Hepatocyte (in vitro differentiated cells): ENCODE measurements at regions not wholly inside any gene's neighbourhood (a gene's known extent, or its start where the extent isn't known, plus 50 kb on each side); places are given as distances from the start of the nearest gene placed in this dataset.

Experiments used
- DNase-seq: peaks from one replicate; pipeline ENCODE4 v3.0.0-alpha.2; 2016; ENCODE audit warnings: low spot score
- H2AFZ ChIP-seq: fragments of 200-600 bp; sonication (generic); 2 replicates; pipeline ENCODE4 v1.6.0; 2016; ENCODE audit warnings: antibody characterized with exemption, mild to moderate bottlenecking
- H3K27ac ChIP-seq: fragments of 200-600 bp; sonication (generic); 2 replicates; pipeline ENCODE4 v1.5.1; 2016; ENCODE audit warnings: mild to moderate bottlenecking
- H3K27me3 ChIP-seq: fragments of 200-600 bp; sonication (generic); 2 replicates; pipeline ENCODE4 v1.6.1; 2016
- H3K36me3 ChIP-seq: fragments of 200-600 bp; sonication (generic); replicated peaks from 2 replicates; pipeline ENCODE4 v1.5.1; 2016; ENCODE audit warnings: low read depth; ENCODE audit not compliant: insufficient read depth
- H3K4me1 ChIP-seq: fragments of 200-600 bp; sonication (generic); 2 replicates; pipeline ENCODE4 v1.5.1; 2016; ENCODE audit warnings: mild to moderate bottlenecking, moderate library complexity; ENCODE audit not compliant: insufficient read depth
- H3K4me2 ChIP-seq: fragments of 200-600 bp; sonication (generic); 2 replicates; pipeline ENCODE4 v1.6.0; 2016
- H3K4me3 ChIP-seq: fragments of 200-600 bp; sonication (generic); 2 replicates; pipeline ENCODE4 v1.5.1; 2016; ENCODE audit warnings: mild to moderate bottlenecking
- H3K79me2 ChIP-seq: fragments of 200-600 bp; sonication (generic); 2 replicates; pipeline ENCODE4 v1.6.0; 2017; ENCODE audit warnings: mild to moderate bottlenecking
- H3K9me2 ChIP-seq: fragments of 200-600 bp; sonication (generic); replicated peaks from 2 replicates; pipeline ENCODE4 v1.6.0; 2017; ENCODE audit warnings: mild to moderate bottlenecking; ENCODE audit not compliant: insufficient read depth
- H3K9me3 ChIP-seq: fragments of 200-600 bp; sonication (generic); 2 replicates; pipeline ENCODE4 v1.5.1; 2016; ENCODE audit warnings: low read depth, mild to moderate bottlenecking
- H4K20me1 ChIP-seq: fragments of 200-600 bp; sonication (generic); 2 replicates; pipeline ENCODE4 v1.6.0; 2016; ENCODE audit warnings: mild to moderate bottlenecking; ENCODE audit not compliant: insufficient read depth, poor library complexity, severe bottlenecking
- EZH2 ChIP-seq: fragments of 200-600 bp; sonication (generic); IDR thresholded peaks from 2 replicates; pipeline ENCODE4 v1.6.1; 2016; ENCODE audit warnings: antibody characterized with exemption, mild to moderate bottlenecking, borderline replicate concordance
- EZH2phosphoT487 ChIP-seq: fragments of 200-600 bp; sonication (generic); IDR thresholded peaks from one replicate; pipeline ENCODE4 v1.6.1; 2018; ENCODE audit warnings: antibody characterized with exemption, mild to moderate bottlenecking, low read depth, moderate library complexity; ENCODE audit not compliant: unreplicated experiment, severe bottlenecking
- WGBS: methylation state at CpG from one replicate; pipeline ENCODE4 v1.1.6; 2016; ENCODE audit warnings: low lambda C conversion rate; ENCODE audit errors: missing lambda C conversion rate; 5-methylcytosine and 5-hydroxymethylcytosine counted together
- TF ChIP-seq, protein P1 (sequence below): fragments of 200-600 bp; sonication (generic); IDR thresholded peaks from 2 replicates; pipeline ENCODE4 v1.5.1; 2016; ENCODE audit warnings: antibody characterized with exemption, mild to moderate bottlenecking; ENCODE audit not compliant: poor library complexity

DNA sequence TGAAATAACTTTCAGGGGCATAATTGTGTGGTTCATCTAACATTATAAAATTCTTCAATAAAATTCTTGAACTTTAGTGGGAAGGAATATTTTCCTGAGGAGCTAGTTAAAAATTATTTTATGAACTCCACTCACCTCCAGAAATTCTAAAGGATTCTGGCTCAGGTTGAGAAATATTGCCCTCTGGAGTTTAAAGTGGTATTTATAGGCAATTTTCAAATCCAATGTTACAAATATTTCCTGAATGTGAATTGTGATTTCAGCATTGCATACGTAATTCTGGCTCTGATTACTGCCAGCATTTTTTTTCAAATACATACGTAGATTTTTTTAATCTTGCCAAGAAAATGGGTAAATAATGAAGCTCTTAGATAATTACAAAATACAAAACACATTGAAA is 598.2 kb upstream of the ANO3 start:
- Histone ChIP-seq H2AFZ (no peak overlapping the region), H3K9me2 (no peaks in the 10 kb centered on the region), H3K4me3 (no peak overlapping the region), H4K20me1 (no peaks in the 10 kb centered on the region), H3K27ac (no peak overlapping the region), H3K4me1 (no peaks in the 10 kb centered on the region), H3K36me3 (no peaks in the 10 kb centered on the region), H3K9me3 (no peaks in the 10 kb centered on the region), H3K27me3 (no peaks in the 10 kb centered on the region), H3K4me2 (no peak overlapping the region), H3K79me2 (no peaks in the 10 kb centered on the region)
- DNase-seq, result no peak
- TF ChIP-seq EZH2, result no peak
- TF ChIP-seq, protein P1, sequence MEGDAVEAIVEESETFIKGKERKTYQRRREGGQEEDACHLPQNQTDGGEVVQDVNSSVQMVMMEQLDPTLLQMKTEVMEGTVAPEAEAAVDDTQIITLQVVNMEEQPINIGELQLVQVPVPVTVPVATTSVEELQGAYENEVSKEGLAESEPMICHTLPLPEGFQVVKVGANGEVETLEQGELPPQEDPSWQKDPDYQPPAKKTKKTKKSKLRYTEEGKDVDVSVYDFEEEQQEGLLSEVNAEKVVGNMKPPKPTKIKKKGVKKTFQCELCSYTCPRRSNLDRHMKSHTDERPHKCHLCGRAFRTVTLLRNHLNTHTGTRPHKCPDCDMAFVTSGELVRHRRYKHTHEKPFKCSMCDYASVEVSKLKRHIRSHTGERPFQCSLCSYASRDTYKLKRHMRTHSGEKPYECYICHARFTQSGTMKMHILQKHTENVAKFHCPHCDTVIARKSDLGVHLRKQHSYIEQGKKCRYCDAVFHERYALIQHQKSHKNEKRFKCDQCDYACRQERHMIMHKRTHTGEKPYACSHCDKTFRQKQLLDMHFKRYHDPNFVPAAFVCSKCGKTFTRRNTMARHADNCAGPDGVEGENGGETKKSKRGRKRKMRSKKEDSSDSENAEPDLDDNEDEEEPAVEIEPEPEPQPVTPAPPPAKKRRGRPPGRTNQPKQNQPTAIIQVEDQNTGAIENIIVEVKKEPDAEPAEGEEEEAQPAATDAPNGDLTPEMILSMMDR, result peak; percentile 40
- 44% methylated on average over 2 of the region's 2 CpGs for WGBS

DNA sequence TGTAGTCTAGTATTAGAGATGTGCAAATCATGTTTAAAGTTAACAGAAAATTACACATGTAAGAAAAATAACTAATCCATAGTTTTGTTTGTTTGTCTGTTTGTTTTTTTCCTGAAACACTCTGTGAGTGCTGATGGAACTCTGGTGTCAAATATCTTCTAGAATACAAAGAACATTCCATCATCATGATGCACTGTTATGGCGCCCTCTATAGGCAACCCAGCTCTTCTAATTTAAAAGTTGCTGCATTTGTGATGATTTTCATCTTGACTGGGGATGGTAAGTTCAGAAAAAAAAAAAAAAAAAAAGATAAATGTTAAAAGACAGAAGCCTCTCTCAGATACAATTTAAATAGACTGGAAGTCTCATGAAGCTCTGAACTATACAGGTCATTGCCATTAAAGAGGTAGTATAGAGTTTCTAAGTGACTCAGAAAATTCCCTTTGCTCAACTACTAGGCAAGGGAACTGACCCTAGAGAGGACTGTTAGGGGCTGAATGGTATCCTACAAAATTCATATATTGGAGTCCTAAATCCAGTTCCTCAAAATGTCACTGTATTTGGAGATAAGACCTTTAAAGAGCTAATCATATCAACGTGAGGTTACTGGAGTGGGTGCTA is 597.2 kb upstream of the ANO3 start:
- Histone ChIP-seq H3K27me3 (no peaks in the 10 kb centered on the region), H3K4me2 (no peak overlapping the region), H4K20me1 (no peaks in the 10 kb centered on the region), H3K4me3 (no peak overlapping the region), H3K9me3 (no peaks in the 10 kb centered on the region), H3K27ac (no peak overlapping the region), H3K79me2 (no peaks in the 10 kb centered on the region), H2AFZ (no peak overlapping the region), H3K4me1 (no peaks in the 10 kb centered on the region), H3K9me2 (no peaks in the 10 kb centered on the region), H3K36me3 (no peaks in the 10 kb centered on the region)
- WGBS, result 24% methylated on average over 2 of the region's 2 CpGs
- TF ChIP-seq EZH2, result no peak
- TF ChIP-seq, protein P1, result peak; percentile 47
- no peak for TF ChIP-seq EZH2phosphoT487
- peak; percentile 45 for DNase-seq

DNA sequence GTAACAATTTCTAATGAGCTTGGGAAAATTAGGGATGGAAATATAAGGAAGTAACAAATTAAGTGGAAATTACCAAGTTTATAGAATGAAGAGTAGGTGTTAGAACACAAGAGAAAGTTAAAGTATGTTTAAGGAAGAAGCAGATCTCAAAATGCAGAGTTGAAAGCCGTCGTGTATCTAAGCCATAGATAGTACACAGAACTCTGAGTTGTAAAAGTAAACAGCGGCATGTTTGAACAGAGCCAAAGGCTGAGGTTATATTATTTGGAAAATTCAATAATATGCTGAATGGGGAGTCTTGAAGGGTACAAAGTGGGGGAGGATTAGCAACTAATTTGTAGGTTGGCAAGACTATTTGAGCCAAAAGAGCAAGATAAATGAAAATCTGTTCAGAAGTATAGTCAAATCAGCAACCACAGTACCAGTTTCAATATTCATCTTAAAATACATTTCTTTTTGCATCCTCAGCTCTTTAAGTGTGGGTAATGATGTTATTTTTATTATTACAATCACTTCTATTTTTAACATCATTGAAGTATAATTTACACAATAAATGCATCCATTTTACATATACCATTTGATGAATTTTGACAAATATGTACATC is 594.8 kb upstream of the ANO3 start:
- no peak overlapping the region for H3K27ac ChIP-seq
- H3K9me3 ChIP-seq, result no peaks in the 10 kb centered on the region
- H3K79me2 ChIP-seq, result no peaks in the 10 kb centered on the region
- H3K9me2 ChIP-seq, result no peaks in the 10 kb centered on the region
- H3K4me1 ChIP-seq, result no peaks in the 10 kb centered on the region
- no peaks in the 10 kb centered on the region for H3K27me3 ChIP-seq
- H2AFZ ChIP-seq, result no peak overlapping the region
- no peak for TF ChIP-seq EZH2
- no peak for TF ChIP-seq EZH2phosphoT487
- TF ChIP-seq, protein P1, result no peak
- H3K4me3 ChIP-seq, result no peak overlapping the region
- H3K36me3 ChIP-seq, result no peaks in the 10 kb centered on the region
- no peak for DNase-seq
- 53% methylated on average over 3 of the region's 3 CpGs for WGBS
- no peak overlapping the region for H3K4me2 ChIP-seq
- H4K20me1 ChIP-seq, result no peaks in the 10 kb centered on the region

DNA sequence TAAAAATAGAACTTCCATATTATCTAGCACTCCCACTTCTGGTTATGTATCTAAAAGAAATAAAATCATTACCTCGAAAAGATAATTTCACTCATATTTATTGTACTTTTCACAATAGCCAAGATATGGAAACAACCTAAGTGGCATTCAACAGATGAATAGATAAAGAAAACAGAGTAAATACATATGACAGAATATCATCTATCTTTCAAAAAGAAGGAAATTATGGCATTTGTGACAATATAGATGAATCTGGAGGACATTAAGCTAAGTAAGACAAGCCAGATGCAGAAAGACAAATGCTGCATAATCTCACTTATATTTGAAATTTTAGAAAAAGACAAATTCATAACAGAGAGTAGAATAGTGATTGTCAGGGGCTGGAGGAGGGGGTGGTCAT is 590.0 kb upstream of the ANO3 start:
- H3K4me3 ChIP-seq, result no peak overlapping the region
- TF ChIP-seq EZH2phosphoT487 (no peak), EZH2 (no peak)
- TF ChIP-seq, protein P1, result no peak
- WGBS, result 0% methylated on average over 1 of the region's 1 CpG
- no peak for DNase-seq
- H3K9me2 ChIP-seq, result no peaks in the 10 kb centered on the region
- H2AFZ ChIP-seq, result no peak overlapping the region
- H3K4me2 ChIP-seq, result no peak overlapping the region
- no peak overlapping the region for H3K27ac ChIP-seq
- H3K4me1 ChIP-seq, result no peaks in the 10 kb centered on the region
- H4K20me1 ChIP-seq, result no peaks in the 10 kb centered on the region
- no peaks in the 10 kb centered on the region for H3K79me2 ChIP-seq
- H3K27me3 ChIP-seq, result no peaks in the 10 kb centered on the region
- no peaks in the 10 kb centered on the region for H3K36me3 ChIP-seq
- H3K9me3 ChIP-seq, result no peaks in the 10 kb centered on the region
